HG03460 (cell line): ENCODE measurements at regions not wholly inside any gene's neighbourhood (a gene's known extent, or its start where the extent isn't known, plus 50 kb on each side); places are given as distances from the start of the nearest gene placed in this dataset.
"Not testable (repeated sequence)": the region's sequence is repeated elsewhere in the genome, so short reads cannot be mapped to it uniquely, and the experiment has no call there.

ENCODE experiments used
- ATAC-seq: cut with Tn5 transposase; IDR thresholded peaks from one replicate; pipeline ENCODE4 v1.9.1; 2021; ENCODE audit not compliant: unreplicated experiment

- no peak for ATAC-seq
These were observed 83.2 kb downstream of the MANEA start for GRCh38 chr6:95660544-95660943.

- ATAC-seq, result no peak
These were observed 92.7 kb downstream of the MANEA start for GRCh38 chr6:95670011-95670463.

- no peak for ATAC-seq
These were observed 98.8 kb downstream of the MANEA start for GRCh38 chr6:95676011-95676628.

- ATAC-seq, result no peak
These were observed 102.6 kb downstream of the MANEA start for GRCh38 chr6:95679981-95680380.

GRCh38 chr6:95681736-95682135, 104.4 kb downstream of the MANEA start:
- ATAC-seq, result no peak

GRCh38 chr6:95682476-95682875, 105.1 kb downstream of the MANEA start:
- ATAC-seq, result no peak

GRCh38 chr6:95685822-95686221, 108.5 kb downstream of the MANEA start:
- ATAC-seq, result no peak

GRCh38 chr6:95686272-95686671, 108.9 kb downstream of the MANEA start:
- ATAC-seq, result no peak

GRCh38 chr6:95686895-95687294, 109.6 kb downstream of the MANEA start:
- ATAC-seq, result no peak

GRCh38 chr6:95687839-95688238, 110.5 kb downstream of the MANEA start:
- no peak for ATAC-seq

GRCh38 chr6:95690328-95690727, 113.0 kb downstream of the MANEA start:
- no peak for ATAC-seq

GRCh38 chr6:95693108-95693507, 115.8 kb downstream of the MANEA start:
- no peak for ATAC-seq

- no peak for ATAC-seq
These were observed 120.9 kb downstream of the MANEA start for GRCh38 chr6:95698271-95698670.

GRCh38 chr6:95723638-95724037, 146.3 kb downstream of the MANEA start:
- ATAC-seq, result no peak

- no peak for ATAC-seq
These were observed 148.0 kb downstream of the MANEA start for GRCh38 chr6:95725344-95725743.

- no peak for ATAC-seq
These were observed 162.8 kb downstream of the MANEA start for GRCh38 chr6:95740157-95740556.

- no peak for ATAC-seq
These were observed 163.7 kb downstream of the MANEA start for GRCh38 chr6:95741045-95741444.

GRCh38 chr6:95742767-95743289, 165.5 kb downstream of the MANEA start:
- no peak for ATAC-seq

GRCh38 chr6:95743591-95743990, 166.3 kb downstream of the MANEA start:
- ATAC-seq, result no peak

- not testable (repeated sequence) for ATAC-seq
These were observed 181.1 kb downstream of the MANEA start for GRCh38 chr6:95758236-95759069.

- no peak for ATAC-seq
These were observed 190.6 kb downstream of the MANEA start for GRCh38 chr6:95767897-95768463.

GRCh38 chr6:95768539-95768938, 191.2 kb downstream of the MANEA start:
- no peak for ATAC-seq
